Caco-2 (cell line): ENCODE measurements at regions not wholly inside any gene's neighbourhood (a gene's known extent, or its start where the extent isn't known, plus 50 kb on each side); places are given as distances from the start of the nearest gene placed in this dataset.

ENCODE experiments used
- BruUV-seq: library from RNA; stranded (reverse); fragments of 400-500 nt; replicated peaks from 2 replicates; lab custom pipeline; 2021; lab: Mats Ljungman, UMichigan
- CTCF ChIA-PET: fragments of 300-600 bp; sonication (Branson Sonifier 250); formaldehyde crosslinking; loops from one replicate; lab custom pipeline; 2022; ENCODE audit warnings: antibody characterized with exemption; lab: Charles Lee
- POLR2A ChIA-PET: fragments of 300-600 bp; sonication (Branson Sonifier 250); formaldehyde crosslinking; loops from one replicate; lab custom pipeline; 2022; ENCODE audit warnings: antibody characterized with exemption; lab: Charles Lee
- DNase-seq, 2 experiments: peaks; one replicate each; pipeline versions ENCODE4 v3.0.0 to v3.0.0-alpha.2; 2020 to 2022
- H3K27me3 ChIP-seq: replicated peaks from 2 replicates; pipeline ENCODE4 v1.6.0; 2011; ENCODE audit warnings: low read length; ENCODE audit not compliant: control insufficient read depth, insufficient read depth
- H3K36me3 ChIP-seq: 2 replicates; pipeline ENCODE4 v1.5.1; 2011; ENCODE audit warnings: low read length; ENCODE audit not compliant: control insufficient read depth, insufficient read depth
- H3K4me1 ChIP-seq: fragments of 250-450 bp; sonication (Bioruptor Pico); 2 replicates; pipeline ENCODE4 v1.5.1; 2020; ENCODE audit warnings: mild to moderate bottlenecking
- H3K4me3 ChIP-seq: 2 replicates; pipeline ENCODE4 v1.5.1; 2011; ENCODE audit warnings: low read depth, mild to moderate bottlenecking, control low read depth, low read length
- H3K9me3 ChIP-seq: fragments of 250-450 bp; sonication (Bioruptor Pico); 2 replicates; pipeline ENCODE4 v1.5.1; 2020; ENCODE audit warnings: mild to moderate bottlenecking, moderate library complexity
- H3K27ac Mint-ChIP-seq: one replicate; pipeline ENCODE4 v1.8.0; 2022; ENCODE audit warnings: mixed read lengths; ENCODE audit not compliant: unreplicated experiment
- H3K27me3 Mint-ChIP-seq: one replicate; pipeline ENCODE4 v1.8.0; 2022; ENCODE audit warnings: mixed read lengths; ENCODE audit not compliant: insufficient read depth, unreplicated experiment
- H3K36me3 Mint-ChIP-seq: one replicate; pipeline ENCODE4 v1.8.0; 2022; ENCODE audit warnings: mild to moderate bottlenecking, mixed read lengths; ENCODE audit not compliant: insufficient read depth, unreplicated experiment
- H3K4me1 Mint-ChIP-seq: one replicate; pipeline ENCODE4 v1.8.0; 2022; ENCODE audit warnings: low read depth, mixed read lengths; ENCODE audit not compliant: unreplicated experiment
- H3K4me3 Mint-ChIP-seq: one replicate; pipeline ENCODE4 v1.8.0; 2022; ENCODE audit warnings: mild to moderate bottlenecking, moderate library complexity, mixed read lengths; ENCODE audit not compliant: unreplicated experiment
- H3K9me3 Mint-ChIP-seq: one replicate; pipeline ENCODE4 v1.8.0; 2022; ENCODE audit warnings: mixed read lengths; ENCODE audit not compliant: unreplicated experiment
- CTCF ChIP-seq, 2 experiments: fragments of 200-600 bp in 1 of 2; IDR thresholded peaks; 1 replicate in 1 of 2; 2 replicates in 1 of 2; pipeline versions ENCODE4 v1.5.1 to v1.8.0; 2011 to 2022; ENCODE audit warnings: antibody characterized with exemption in 1 of 2, control low read depth in 1 of 2, inconsistent platforms in 1 of 2, low read depth in 1 of 2, low read length in 1 of 2, mild to moderate bottlenecking in 1 of 2, moderate library complexity in 1 of 2; ENCODE audit not compliant: insufficient read depth in 1 of 2, severe bottlenecking in 1 of 2, unreplicated experiment in 1 of 2
- intact Hi-C: fragments of 100-400 bp; cut with micrococcal nuclease; formaldehyde crosslinking; loops from one replicate; pipeline ENCODE4 v1.10.0; 2022; ENCODE audit not compliant: unreplicated experiment

- no peak overlapping the region for H3K27ac Mint-ChIP-seq
- H3K9me3 Mint-ChIP-seq = no peaks in the 10 kb centered on the region
- intact Hi-C loops = no loop called here
- H3K36me3 ChIP-seq = no peaks in the 10 kb centered on the region
- H3K4me1 ChIP-seq = no peaks in the 10 kb centered on the region
- BruUV-seq = no TSS peak
- ChIA-PET POLR2A (no interaction called here), CTCF (no interaction called here)
- no peaks in the 10 kb centered on the region for H3K27me3 ChIP-seq
- no peak for TF ChIP-seq CTCF (IDR thresholded peaks at IDR 0.05; ENCODE audit: insufficient read depth in 1 of 2, low read depth in 1 of 2, low read length in 1 of 2, severe bottlenecking in 1 of 2, unreplicated experiment in 1 of 2)
- no peaks in the 10 kb centered on the region for H3K27me3 Mint-ChIP-seq
- H3K9me3 ChIP-seq = no peaks in the 10 kb centered on the region
- no peak for DNase-seq
- H3K4me3 ChIP-seq = no peak overlapping the region
- no peaks in the 10 kb centered on the region for H3K36me3 Mint-ChIP-seq
- H3K4me3 Mint-ChIP-seq = no peak overlapping the region
- no peaks in the 10 kb centered on the region for H3K4me1 Mint-ChIP-seq
Observed at GRCh38 chr10:132995909-132996602, 53.7 kb upstream of the CFAP46 start.

GRCh38 chr10:132994811-132995210, 52.4 kb upstream of the CFAP46 start:
- Mint-ChIP-seq H3K36me3 (no peaks in the 10 kb centered on the region), H3K9me3 (no peaks in the 10 kb centered on the region), H3K27ac (no peak overlapping the region), H3K27me3 (no peaks in the 10 kb centered on the region), H3K4me1 (no peaks in the 10 kb centered on the region), H3K4me3 (no peak overlapping the region)
- Histone ChIP-seq H3K4me3 (no peak overlapping the region), H3K27me3 (no peaks in the 10 kb centered on the region), H3K9me3 (no peaks in the 10 kb centered on the region), H3K4me1 (no peaks in the 10 kb centered on the region), H3K36me3 (no peaks in the 10 kb centered on the region)
- intact Hi-C loops = no loop called here
- no TSS peak for BruUV-seq
- ChIA-PET CTCF (no interaction called here), POLR2A (no interaction called here)
- no peak for DNase-seq
- TF ChIP-seq CTCF (IDR thresholded peaks at IDR 0.05; ENCODE audit: insufficient read depth in 1 of 2, low read depth in 1 of 2, low read length in 1 of 2, severe bottlenecking in 1 of 2, unreplicated experiment in 1 of 2) = no peak

- CTCF ChIA-PET = no interaction called here
- POLR2A ChIA-PET = no interaction called here
- Histone ChIP-seq H3K4me3 (no peak overlapping the region), H3K4me1 (no peaks in the 10 kb centered on the region), H3K36me3 (no peaks in the 10 kb centered on the region), H3K27me3 (no peaks in the 10 kb centered on the region), H3K9me3 (no peaks in the 10 kb centered on the region)
- intact Hi-C loops = no loop called here
- H3K4me3 Mint-ChIP-seq = no peak overlapping the region
- no peak overlapping the region for H3K27ac Mint-ChIP-seq
- no peaks in the 10 kb centered on the region for H3K27me3 Mint-ChIP-seq
- no peaks in the 10 kb centered on the region for H3K36me3 Mint-ChIP-seq
- H3K4me1 Mint-ChIP-seq = no peaks in the 10 kb centered on the region
- no TSS peak for BruUV-seq
- TF ChIP-seq CTCF (IDR thresholded peaks at IDR 0.05; ENCODE audit: insufficient read depth in 1 of 2, low read depth in 1 of 2, low read length in 1 of 2, severe bottlenecking in 1 of 2, unreplicated experiment in 1 of 2) = no peak
- H3K9me3 Mint-ChIP-seq = no peaks in the 10 kb centered on the region
- no peak for DNase-seq
Observed at GRCh38 chr10:132994185-132994796, 51.9 kb upstream of the CFAP46 start.
